ENCODE measurements at regions not wholly inside any gene's neighbourhood (a gene's known extent, or its start where the extent isn't known, plus 50 kb on each side); places are given as distances from the start of the nearest gene placed in this dataset.

GRCh38 chr12:125218952-125219351, 153.7 kb downstream of the AACS start:
- no peak for DNase-seq (ENCODE audit: low spot score)
- TF ChIP-seq, protein P1, sequence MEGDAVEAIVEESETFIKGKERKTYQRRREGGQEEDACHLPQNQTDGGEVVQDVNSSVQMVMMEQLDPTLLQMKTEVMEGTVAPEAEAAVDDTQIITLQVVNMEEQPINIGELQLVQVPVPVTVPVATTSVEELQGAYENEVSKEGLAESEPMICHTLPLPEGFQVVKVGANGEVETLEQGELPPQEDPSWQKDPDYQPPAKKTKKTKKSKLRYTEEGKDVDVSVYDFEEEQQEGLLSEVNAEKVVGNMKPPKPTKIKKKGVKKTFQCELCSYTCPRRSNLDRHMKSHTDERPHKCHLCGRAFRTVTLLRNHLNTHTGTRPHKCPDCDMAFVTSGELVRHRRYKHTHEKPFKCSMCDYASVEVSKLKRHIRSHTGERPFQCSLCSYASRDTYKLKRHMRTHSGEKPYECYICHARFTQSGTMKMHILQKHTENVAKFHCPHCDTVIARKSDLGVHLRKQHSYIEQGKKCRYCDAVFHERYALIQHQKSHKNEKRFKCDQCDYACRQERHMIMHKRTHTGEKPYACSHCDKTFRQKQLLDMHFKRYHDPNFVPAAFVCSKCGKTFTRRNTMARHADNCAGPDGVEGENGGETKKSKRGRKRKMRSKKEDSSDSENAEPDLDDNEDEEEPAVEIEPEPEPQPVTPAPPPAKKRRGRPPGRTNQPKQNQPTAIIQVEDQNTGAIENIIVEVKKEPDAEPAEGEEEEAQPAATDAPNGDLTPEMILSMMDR (IDR thresholded peaks at IDR 0.05; ENCODE audit: extremely low read depth, insufficient read depth, missing control alignments) = no peak
- in situ Hi-C loops (cut with MboI; ENCODE audit: low pct_unique_long_range_greater_than_20kb, low sequenced_read_pairs, unreplicated experiment) = no loop called here

- no peak for DNase-seq (ENCODE audit: low spot score)
- in situ Hi-C loops (cut with MboI; ENCODE audit: low pct_unique_long_range_greater_than_20kb, low sequenced_read_pairs, unreplicated experiment) = no loop called here
- TF ChIP-seq, protein P1 (IDR thresholded peaks at IDR 0.05; ENCODE audit: extremely low read depth, insufficient read depth, missing control alignments) = no peak
Observed at GRCh38 chr12:125220404-125221273, 155.4 kb downstream of the AACS start.

GRCh38 chr12:125221602-125222001, 156.4 kb downstream of the AACS start:
- TF ChIP-seq, protein P1 (IDR thresholded peaks at IDR 0.05; ENCODE audit: extremely low read depth, insufficient read depth, missing control alignments) = no peak
- in situ Hi-C loops (cut with MboI; ENCODE audit: low pct_unique_long_range_greater_than_20kb, low sequenced_read_pairs, unreplicated experiment) = no loop called here
- DNase-seq (ENCODE audit: low spot score) = no peak

- in situ Hi-C loops (cut with MboI; ENCODE audit: low pct_unique_long_range_greater_than_20kb, low sequenced_read_pairs, unreplicated experiment) = no loop called here
- TF ChIP-seq, protein P1 (IDR thresholded peaks at IDR 0.05; ENCODE audit: extremely low read depth, insufficient read depth, missing control alignments) = no peak
- DNase-seq (ENCODE audit: low spot score) = no peak
Observed at GRCh38 chr12:125222876-125223275, 157.6 kb downstream of the AACS start.

- in situ Hi-C loops (cut with MboI; ENCODE audit: low pct_unique_long_range_greater_than_20kb, low sequenced_read_pairs, unreplicated experiment) = no loop called here
- TF ChIP-seq, protein P1 (IDR thresholded peaks at IDR 0.05; ENCODE audit: extremely low read depth, insufficient read depth, missing control alignments) = no peak
- no peak for DNase-seq (ENCODE audit: low spot score)
Observed at GRCh38 chr12:125225641-125226040, 160.4 kb downstream of the AACS start.

DNA sequence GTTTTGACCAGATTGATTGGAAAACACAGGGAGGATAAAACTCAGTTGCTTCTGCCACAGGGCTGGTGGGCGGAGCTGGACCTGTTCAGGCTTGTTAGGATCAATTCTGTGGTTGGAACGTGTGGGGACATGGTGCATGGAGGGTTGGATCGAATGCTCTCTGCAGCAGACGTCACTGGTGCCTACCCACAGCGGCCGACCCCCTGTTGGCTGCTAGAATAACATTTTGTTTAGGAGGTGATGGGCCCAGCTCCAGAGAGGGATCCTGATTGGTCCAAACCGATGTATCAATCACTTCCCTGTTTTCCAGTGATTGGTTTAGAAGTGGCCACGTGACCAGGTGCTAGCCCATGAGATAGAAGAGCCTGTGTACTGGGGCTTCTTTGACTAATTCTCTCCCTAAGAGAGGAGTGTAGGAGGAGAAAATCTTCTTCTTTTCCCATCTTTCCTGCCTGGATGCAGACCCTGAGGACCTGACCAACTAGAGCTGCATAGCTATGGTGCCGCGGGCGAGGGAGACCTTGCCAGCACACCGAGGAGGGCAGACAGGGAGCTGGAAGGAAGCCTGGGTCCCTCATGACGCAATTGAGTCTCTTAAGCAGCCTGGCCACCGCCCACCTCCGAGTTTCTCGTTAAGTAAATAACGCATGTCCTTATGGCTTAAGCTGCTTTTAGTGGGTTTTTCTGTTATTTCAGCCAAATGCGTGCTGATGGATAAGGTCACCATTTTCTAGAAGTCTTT, 163.5 kb downstream of the AACS start:
- in situ Hi-C loops (cut with MboI; ENCODE audit: low pct_unique_long_range_greater_than_20kb, low sequenced_read_pairs, unreplicated experiment) = no loop called here
- no peak for DNase-seq (ENCODE audit: low spot score)
- TF ChIP-seq, protein P1 (IDR thresholded peaks at IDR 0.05; ENCODE audit: extremely low read depth, insufficient read depth, missing control alignments) = no peak

Measured in GM13977 (cell line).